Astrocyte (in vitro differentiated cells and primary cell): ENCODE measurements at regions not wholly inside any gene's neighbourhood (a gene's known extent, or its start where the extent isn't known, plus 50 kb on each side); places are given as distances from the start of the nearest gene placed in this dataset.
"Not testable (repeated sequence)": the region's sequence is repeated elsewhere in the genome, so short reads cannot be mapped to it uniquely, and the experiment has no call there.

Experiments
- DNase-seq: peaks from one replicate; pipeline ENCODE4 v3.0.0-alpha.2; 2010; ENCODE audit warnings: low read depth
- FAIRE-seq: peaks from 2 replicates; lab custom pipeline; 2011; peaks lifted over from hg19 to GRCh38; lab: Jason Lieb, UNC
- H2AFZ ChIP-seq: 2 replicates; pipeline ENCODE4 v1.6.0; 2012; ENCODE audit warnings: low read depth, low read length, inconsistent platforms
- H3K27ac ChIP-seq: 2 replicates; pipeline ENCODE4 v1.5.1; 2011; ENCODE audit warnings: low read depth, low read length, inconsistent platforms
- H3K27me3 ChIP-seq: 2 replicates; pipeline ENCODE4 v1.6.0; 2011; ENCODE audit warnings: low read length, inconsistent platforms; ENCODE audit not compliant: insufficient read depth
- H3K36me3 ChIP-seq: 2 replicates; pipeline ENCODE4 v1.5.1; 2011; ENCODE audit warnings: low read length, inconsistent platforms; ENCODE audit not compliant: insufficient read depth
- H3K4me1 ChIP-seq: 2 replicates; pipeline ENCODE4 v1.5.1; 2011; ENCODE audit warnings: low read length, inconsistent platforms; ENCODE audit not compliant: insufficient read depth
- H3K4me2 ChIP-seq: 2 replicates; pipeline ENCODE4 v1.6.0; 2012; ENCODE audit warnings: low read length, inconsistent platforms
- H3K4me3 ChIP-seq: 2 replicates; pipeline ENCODE4 v1.5.1; 2011; ENCODE audit warnings: low read depth, mild to moderate bottlenecking, low read length, inconsistent platforms; ENCODE audit not compliant: insufficient read depth
- H3K79me2 ChIP-seq: 2 replicates; pipeline ENCODE4 v1.6.0; 2012; ENCODE audit warnings: mild to moderate bottlenecking, low read length, inconsistent platforms; ENCODE audit not compliant: insufficient read depth
- H3K9ac ChIP-seq: 2 replicates; pipeline ENCODE4 v1.6.0; 2012; ENCODE audit warnings: mild to moderate bottlenecking, low read length, inconsistent platforms
- H3K9me3 ChIP-seq: 2 replicates; pipeline ENCODE4 v1.5.1; 2012; ENCODE audit warnings: low read depth, mild to moderate bottlenecking, low read length, inconsistent platforms; ENCODE audit not compliant: insufficient read depth
- H4K20me1 ChIP-seq: 2 replicates; pipeline ENCODE4 v1.6.0; 2012; ENCODE audit warnings: low read length, inconsistent platforms; ENCODE audit not compliant: insufficient read depth
- H3K27ac Mint-ChIP-seq: one replicate; pipeline ENCODE4 v1.8.0; 2021; ENCODE audit warnings: mild to moderate bottlenecking, mixed read lengths; ENCODE audit not compliant: unreplicated experiment
- H3K27me3 Mint-ChIP-seq: one replicate; pipeline ENCODE4 v1.8.0; 2021; ENCODE audit warnings: low read depth, mixed read lengths; ENCODE audit not compliant: unreplicated experiment
- H3K36me3 Mint-ChIP-seq: one replicate; pipeline ENCODE4 v1.8.0; 2021; ENCODE audit warnings: low read depth, mixed read lengths; ENCODE audit not compliant: unreplicated experiment
- H3K4me1 Mint-ChIP-seq: one replicate; pipeline ENCODE4 v1.8.0; 2021; ENCODE audit warnings: low read depth, mixed read lengths; ENCODE audit not compliant: unreplicated experiment
- H3K4me3 Mint-ChIP-seq: one replicate; pipeline ENCODE4 v1.8.0; 2021; ENCODE audit warnings: mild to moderate bottlenecking, moderate library complexity, mixed read lengths; ENCODE audit not compliant: unreplicated experiment
- H3K9me3 Mint-ChIP-seq: one replicate; pipeline ENCODE4 v1.8.0; 2021; ENCODE audit warnings: mild to moderate bottlenecking, mixed read lengths; ENCODE audit not compliant: unreplicated experiment
- CTCF ChIP-seq: IDR thresholded peaks from 2 replicates; pipeline ENCODE4 v1.5.1; 2011; ENCODE audit warnings: low read depth, mild to moderate bottlenecking, inconsistent platforms, low read length, moderate library complexity; ENCODE audit not compliant: insufficient read depth
- EZH2 ChIP-seq: IDR thresholded peaks from 2 replicates; pipeline ENCODE4 v1.6.1; 2012; ENCODE audit warnings: mild to moderate bottlenecking, low read length, inconsistent platforms; ENCODE audit not compliant: insufficient read depth

- no peaks in the 10 kb centered on the region for H3K79me2 ChIP-seq
- no peak overlapping the region for H3K9ac ChIP-seq
- H3K27ac ChIP-seq, result no peak overlapping the region
- Mint-ChIP-seq H3K4me3 (no peak overlapping the region), H3K9me3 (no peaks in the 10 kb centered on the region), H3K27me3 (no peaks in the 10 kb centered on the region), H3K36me3 (no peaks in the 10 kb centered on the region), H3K27ac (no peak overlapping the region), H3K4me1 (no peaks in the 10 kb centered on the region)
- H4K20me1 ChIP-seq, result no peaks in the 10 kb centered on the region
- no peak for TF ChIP-seq EZH2
- TF ChIP-seq CTCF, result no peak
- DNase-seq, result no peak
- no peak for FAIRE-seq
- no peaks in the 10 kb centered on the region for H3K4me1 ChIP-seq
- H2AFZ ChIP-seq, result no peak overlapping the region
- H3K4me2 ChIP-seq, result no peak overlapping the region
- H3K9me3 ChIP-seq, result no peaks in the 10 kb centered on the region
- no peak overlapping the region for H3K4me3 ChIP-seq
- H3K36me3 ChIP-seq, result no peaks in the 10 kb centered on the region
- no peaks in the 10 kb centered on the region for H3K27me3 ChIP-seq
Observed at GRCh38 chrX:98231003-98231402, 1347.3 kb downstream of the RPA4 start.

- not testable (repeated sequence) for H3K27ac ChIP-seq, FAIRE-seq
Observed at GRCh38 chrX:98240061-98240460, 1356.4 kb downstream of the RPA4 start.

GRCh38 chrX:98263135-98263534 lies 1379.4 kb downstream of the RPA4 start:
- Mint-ChIP-seq H3K36me3 (no peaks in the 10 kb centered on the region), H3K9me3 (no peaks in the 10 kb centered on the region), H3K4me1 (no peaks in the 10 kb centered on the region), H3K27me3 (no peaks in the 10 kb centered on the region), H3K27ac (no peak overlapping the region), H3K4me3 (no peak overlapping the region)
- H3K79me2 ChIP-seq, result no peaks in the 10 kb centered on the region
- no peaks in the 10 kb centered on the region for H3K9me3 ChIP-seq
- no peak overlapping the region for H3K4me3 ChIP-seq
- H3K9ac ChIP-seq, result no peak overlapping the region
- TF ChIP-seq CTCF (no peak), EZH2 (no peak)
- DNase-seq (no peak), FAIRE-seq (peak; percentile 55)
- no peak overlapping the region for H2AFZ ChIP-seq
- H3K4me1 ChIP-seq, result no peaks in the 10 kb centered on the region
- H3K27me3 ChIP-seq, result no peaks in the 10 kb centered on the region
- H3K27ac ChIP-seq, result no peak overlapping the region
- no peaks in the 10 kb centered on the region for H3K36me3 ChIP-seq
- H4K20me1 ChIP-seq, result no peaks in the 10 kb centered on the region
- H3K4me2 ChIP-seq, result no peak overlapping the region

More at GRCh38 chrX:98240061-98240460, 1356.4 kb downstream of the RPA4 start:
- H2AFZ ChIP-seq, H3K79me2 ChIP-seq, H3K4me2 ChIP-seq, H3K27ac Mint-ChIP-seq, H3K4me3 ChIP-seq, H3K9ac ChIP-seq, H3K4me1 ChIP-seq, H3K9me3 ChIP-seq, H3K27me3 Mint-ChIP-seq, H4K20me1 ChIP-seq, H3K4me1 Mint-ChIP-seq, H3K36me3 ChIP-seq, DNase-seq, H3K4me3 Mint-ChIP-seq, H3K27me3 ChIP-seq, H3K9me3 Mint-ChIP-seq, H3K36me3 Mint-ChIP-seq: not testable (repeated sequence)
